Right lobe of liver (tissue), 6 donors: ENCODE measurements at regions not wholly inside any gene's neighbourhood (a gene's known extent, or its start where the extent isn't known, plus 50 kb on each side); places are given as distances from the start of the nearest gene placed in this dataset.

Experiments used
- ATAC-seq, 4 donors: fragments of 200-7000 bp; cut with Tn5 transposase; one replicate each; pipeline ENCODE4 v1.9.1; 2020; ENCODE audit warnings: mild to moderate bottlenecking in 4 of 4, moderate library complexity in 4 of 4
- DNase-seq, 3 donors: peaks; one replicate each; pipeline ENCODE4 v3.0.0-alpha.2; 2020
- H3K27ac ChIP-seq, 3 donors: fragments of 200-600 bp; one replicate each; pipeline ENCODE4 v1.8.0; 2022
- H3K27me3 ChIP-seq, 2 donors: fragments of 200-600 bp; one replicate each; pipeline ENCODE4 v1.8.0; 2022
- H3K36me3 ChIP-seq, 4 donors: fragments of 200-600 bp; sonication (generic) in 1 of 4; one replicate each; pipeline versions ENCODE4 v1.5.1 to v1.8.0; 2017 to 2022; ENCODE audit warnings: control low read depth in 1 of 4
- H3K4me1 ChIP-seq, 4 donors: fragments of 200-600 bp; sonication (generic) in 1 of 4; one replicate each; pipeline versions ENCODE4 v1.5.1 to v1.8.0; 2017 to 2022; ENCODE audit warnings: control low read depth in 1 of 4
- H3K4me3 ChIP-seq, 3 donors: fragments of 200-600 bp; one replicate each; pipeline ENCODE4 v1.8.0; 2022
- H3K9me3 ChIP-seq, 4 donors: fragments of 200-600 bp; sonication (generic) in 1 of 4; one replicate each; pipeline versions ENCODE4 v1.5.1 to v1.8.0; 2017 to 2022; ENCODE audit warnings: control low read depth in 1 of 4
- CTCF ChIP-seq, 4 donors: fragments of 200-600 bp in 3 of 4; fragments of 450-650 bp in 1 of 4; IDR thresholded peaks; one replicate each; pipeline versions ENCODE4 v1.5.1 to v1.8.0; 2016 to 2022; ENCODE audit warnings: antibody characterized with exemption in 4 of 4, mild to moderate bottlenecking in 2 of 4
- POLR2A ChIP-seq: fragments of 450-650 bp; IDR thresholded peaks from one replicate; pipeline ENCODE4 v1.6.1; 2017; ENCODE audit warnings: antibody characterized with exemption, mild to moderate bottlenecking
- WGBS: methylation state at CpG from one replicate; pipeline ENCODE4 v1.1.6; 2018; ENCODE audit warnings: low coverage, low lambda C conversion rate; ENCODE audit not compliant: insufficient coverage; ENCODE audit errors: missing lambda C conversion rate; 5-methylcytosine and 5-hydroxymethylcytosine counted together
- intact Hi-C, 2 donors: fragments of 100-400 bp; cut with DNase I; formaldehyde crosslinking; loops; one replicate each; pipeline versions ENCODE4 v1.11.2 to v1.14.1; 2022
- donor health status: DM: no; HTN: yes; CAD: no.
- donor health status: DM: no; HTN: no; CAD: no.
- donor health status: DM: no; HTN: no; CAD: no.
- donor health status: DM: no; HTN: yes; CAD: no.
- donor health status: DM: no; HTN: yes; CAD: no.

DNA sequence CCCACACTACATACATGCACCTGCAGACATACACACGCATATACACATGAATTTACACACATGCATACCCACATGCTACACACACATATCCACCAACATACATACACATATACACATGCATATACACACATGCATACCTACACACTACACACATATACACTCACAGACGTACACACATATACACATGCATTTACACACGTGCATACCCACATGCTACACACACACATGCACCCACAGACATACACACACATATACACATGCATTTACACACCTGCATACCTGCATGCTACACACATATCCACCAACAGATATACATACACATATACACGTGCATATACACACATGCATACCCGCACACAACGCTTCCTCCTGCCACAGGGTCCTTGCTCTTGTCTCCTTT lies 61.2 kb upstream of the SLC25A33 start:
- Histone ChIP-seq H3K36me3 (no peaks in the 10 kb centered on the region), H3K4me3 (no peak overlapping the region), H3K9me3 (no peaks in the 10 kb centered on the region), H3K27me3 (no peaks in the 10 kb centered on the region), H3K27ac (no peak overlapping the region), H3K4me1 (peaks cover 0 to 19% (median 3%) of the 10 kb centered on the region in 4 donors)
- no peak for ATAC-seq
- intact Hi-C loops, result loop anchor here in 1 of 2 donors (10.0 kb wide), 1 partner anchor 193 kb away; no protein-coding TSS in a partner anchor
- TF ChIP-seq POLR2A, result no peak
- no peak for TF ChIP-seq CTCF (IDR thresholded peaks at IDR 0.05)
- no peak for DNase-seq
- 80% methylated on average over 6 of the region's 6 CpGs for WGBS

GRCh38 chr1:9481048-9481447 lies 58.2 kb upstream of the SLC25A33 start:
- peak in 1 of 3 donors; percentile 37 for DNase-seq
- intact Hi-C loops, result no loop called here
- Histone ChIP-seq H3K4me1 (peaks cover 0 to 22% (median 5%) of the 10 kb centered on the region in 4 donors), H3K27me3 (no peaks in the 10 kb centered on the region), H3K4me3 (no peak overlapping the region), H3K36me3 (no peaks in the 10 kb centered on the region), H3K9me3 (no peaks in the 10 kb centered on the region), H3K27ac (no peak overlapping the region)
- no CpG with 5 or more reads among the region's 6 CpGs for WGBS
- TF ChIP-seq POLR2A (no peak), CTCF (IDR thresholded peaks at IDR 0.05) (no peak)
- peak; percentile 19 to 56 (median 31) for ATAC-seq

GRCh38 chr1:9482403-9482802 lies 56.9 kb upstream of the SLC25A33 start:
- ATAC-seq (peak; percentile 58 to 78 (median 72)), DNase-seq (no peak)
- H3K27me3 ChIP-seq, result no peaks in the 10 kb centered on the region
- H3K36me3 ChIP-seq, result no peaks in the 10 kb centered on the region
- intact Hi-C loops, result no loop called here
- peak overlapping the region; percentile 19 to 56 (median 40) for H3K27ac ChIP-seq
- 64% methylated on average over 8 of the region's 9 CpGs for WGBS
- H3K4me3 ChIP-seq, result no peak overlapping the region
- peaks cover 0 to 22% (median 5%) of the 10 kb centered on the region in 4 donors for H3K4me1 ChIP-seq
- no peaks in the 10 kb centered on the region for H3K9me3 ChIP-seq
- TF ChIP-seq CTCF (IDR thresholded peaks at IDR 0.05), result no peak
- no peak for TF ChIP-seq POLR2A

DNA sequence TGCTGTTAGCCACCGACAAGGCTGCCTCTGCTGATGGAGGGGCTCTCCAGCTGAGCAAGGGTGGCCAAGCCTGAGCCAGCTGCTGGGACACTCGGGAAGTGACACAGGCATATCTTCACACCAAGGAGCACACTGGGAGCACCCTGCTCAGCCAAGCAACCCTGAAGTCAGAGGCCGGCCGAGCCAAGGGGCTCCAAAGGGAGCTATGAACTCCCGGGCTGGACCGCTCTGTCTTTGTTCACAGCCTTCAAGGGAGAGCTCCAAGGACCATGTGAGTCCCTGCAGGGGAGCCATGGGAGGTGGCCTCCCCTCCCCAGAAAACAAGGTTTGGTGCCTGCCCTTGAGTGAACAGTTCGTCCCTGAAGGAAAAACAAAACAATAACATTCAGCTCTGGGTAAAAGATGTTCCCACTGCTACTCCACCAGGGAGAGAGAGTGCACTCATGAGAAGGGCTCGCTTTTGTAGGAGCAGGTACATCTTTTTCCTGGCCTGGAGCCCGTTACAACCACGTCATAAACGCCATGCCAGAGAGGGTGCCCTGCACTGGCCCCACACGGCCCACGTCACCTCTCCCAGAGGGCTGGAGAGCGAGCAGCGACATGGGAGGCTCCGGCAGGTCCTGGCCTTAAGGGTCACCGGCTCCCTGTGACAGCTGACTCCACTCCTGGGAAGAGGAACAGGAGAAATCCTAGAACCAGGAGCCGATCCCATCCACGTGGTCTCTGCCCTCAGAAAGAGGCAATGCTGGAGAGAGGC lies 56.3 kb upstream of the SLC25A33 start:
- ATAC-seq, result peak; percentile 4 to 14 (median 11)
- intact Hi-C loops, result no loop called here

More for the DNA sequence above, 56.3 kb upstream of the SLC25A33 start:
- DNase-seq, result no peak
- 88% methylated on average over 3 of the region's 19 CpGs for WGBS
- peaks cover 0 to 22% (median 5%) of the 10 kb centered on the region in 4 donors for H3K4me1 ChIP-seq
- no peaks in the 10 kb centered on the region for H3K27me3 ChIP-seq
- H3K36me3 ChIP-seq, result no peaks in the 10 kb centered on the region
- H3K27ac ChIP-seq, result peak overlapping the region; percentile 19 to 56 (median 40)
- TF ChIP-seq POLR2A (no peak), CTCF (IDR thresholded peaks at IDR 0.05) (no peak)
- H3K9me3 ChIP-seq, result no peaks in the 10 kb centered on the region
- no peak overlapping the region for H3K4me3 ChIP-seq
